GM12878 (cell line): ENCODE measurements at regions not wholly inside any gene's neighbourhood (a gene's known extent, or its start where the extent isn't known, plus 50 kb on each side); places are given as distances from the start of the nearest gene placed in this dataset.

Experiments
- ATAC-seq: fragments of 200-7000 bp; cut with Tn5 transposase; 3 replicates; pipeline ENCODE4 v1.9.1; 2020; ENCODE audit warnings: mild to moderate bottlenecking, moderate library complexity
- BruUV-seq: library from RNA; stranded (reverse); fragments of 400-500 nt; replicated peaks from 2 replicates; lab custom pipeline; 2021; lab: Mats Ljungman, UMichigan
- CTCF ChIA-PET: fragments of 300-600 bp; sonication (Branson Sonifier 250); formaldehyde crosslinking; extraction: SDS; loops from one replicate; lab custom pipeline; 2021; ENCODE audit warnings: inconsistent platforms; lab: Yijun Ruan, JAX
- POLR2A ChIA-PET: fragments of 350-600 bp; formaldehyde crosslinking; extraction: SDS; loops from one replicate; lab custom pipeline; 2021; ENCODE audit warnings: inconsistent platforms; lab: Charles Lee
- RAD21 ChIA-PET: fragments of 300-600 bp; sonication (Branson Sonifier 250); formaldehyde crosslinking; loops from one replicate; lab custom pipeline; 2023; ENCODE audit warnings: antibody characterized with exemption; ENCODE audit not compliant: unreplicated experiment; lab: Charles Lee
- SMC1A ChIA-PET: fragments of 300-600 bp; sonication (Branson Sonifier 250); formaldehyde crosslinking; loops from one replicate; lab custom pipeline; 2023; ENCODE audit not compliant: unreplicated experiment, uncharacterized antibody; lab: Charles Lee
- DNase-seq: peaks from one replicate; pipeline ENCODE4 v3.0.0-alpha.2; 2011; ENCODE audit warnings: low read depth, low spot score
- FAIRE-seq: peaks from 3 replicates; lab custom pipeline; 2011; peaks lifted over from hg19 to GRCh38; lab: Jason Lieb, UNC
- H2AFZ ChIP-seq: 2 replicates; pipeline ENCODE4 v1.6.0; 2011; ENCODE audit warnings: low read depth, low read length, control low read depth; ENCODE audit not compliant: control insufficient read depth
- H3K27ac ChIP-seq: 2 replicates; pipeline ENCODE4 v1.5.1; 2011; ENCODE audit warnings: control low read depth; ENCODE audit not compliant: control insufficient read depth, insufficient read depth
- H3K27me3 ChIP-seq, 2 experiments: replicated peaks in 1 of 2; 2 replicates each; pipeline versions ENCODE4 v1.6.0 to v1.6.1; 2011; ENCODE audit warnings: low read length in 1 of 2; ENCODE audit not compliant: control insufficient read depth in 2 of 2, insufficient read depth in 2 of 2
- H3K36me3 ChIP-seq, 2 experiments: 2 replicates each; pipeline ENCODE4 v1.5.1; 2011; ENCODE audit warnings: low read length in 1 of 2; ENCODE audit not compliant: control insufficient read depth in 2 of 2, insufficient read depth in 2 of 2
- H3K4me1 ChIP-seq: 2 replicates; pipeline ENCODE4 v1.6.1; 2011; ENCODE audit warnings: mild to moderate bottlenecking, low read length, moderate library complexity, mixed read lengths; ENCODE audit not compliant: control insufficient read depth, insufficient read depth
- H3K4me2 ChIP-seq: 2 replicates; pipeline ENCODE4 v1.6.0; 2011; ENCODE audit warnings: control low read depth; ENCODE audit not compliant: control insufficient read depth, insufficient read depth
- H3K4me3 ChIP-seq: fragments of 200-600 bp; sonication (generic); 2 replicates; pipeline ENCODE4 v1.5.1; 2016
- H3K79me2 ChIP-seq: 2 replicates; pipeline ENCODE4 v1.6.0; 2011; ENCODE audit warnings: low read length; ENCODE audit not compliant: control insufficient read depth, insufficient read depth
- H3K9ac ChIP-seq: 2 replicates; pipeline ENCODE4 v1.8.0; 2011; ENCODE audit warnings: low read length, control low read depth, mixed read lengths; ENCODE audit not compliant: control insufficient read depth, insufficient read depth
- H3K9me3 ChIP-seq: replicated peaks from 3 replicates; pipeline ENCODE4 v1.5.1; 2011; ENCODE audit warnings: mild to moderate bottlenecking, low read length; ENCODE audit not compliant: control insufficient read depth, insufficient read depth
- H4K20me1 ChIP-seq: 2 replicates; pipeline ENCODE4 v1.6.0; 2011; ENCODE audit not compliant: control insufficient read depth, insufficient read depth
- BHLHE40 ChIP-seq, 2 experiments: fragments of 450-650 bp in 1 of 2; IDR thresholded peaks; 2 replicates each; pipeline ENCODE4 v1.6.1; 2011 to 2017; ENCODE audit warnings: low read depth in 2 of 2, borderline replicate concordance in 1 of 2, improper control_type of control experiment in 1 of 2, low read length in 1 of 2, mild to moderate bottlenecking in 1 of 2
- FOXK2 ChIP-seq: fragments of 450-650 bp; IDR thresholded peaks from 2 replicates; pipeline ENCODE4 v1.6.1; 2017; ENCODE audit warnings: mild to moderate bottlenecking, moderate library complexity
- JUND ChIP-seq: IDR thresholded peaks from 2 replicates; pipeline ENCODE4 v1.6.1; 2012; ENCODE audit warnings: low read depth, mild to moderate bottlenecking, low read length, improper control_type of control experiment, moderate library complexity
- MTA3 ChIP-seq: IDR thresholded peaks from 2 replicates; pipeline ENCODE4 v1.6.1; 2012; ENCODE audit warnings: low read length, inconsistent platforms, borderline replicate concordance
- POLR2AphosphoS2 ChIP-seq: IDR thresholded peaks from 2 replicates; pipeline ENCODE4 v1.6.1; 2011; ENCODE audit warnings: low read depth, mild to moderate bottlenecking, low read length, improper control_type of control experiment, moderate library complexity
- SMAD1 ChIP-seq: fragments of 450-650 bp; IDR thresholded peaks from 2 replicates; pipeline ENCODE4 v1.6.1; 2018; ENCODE audit warnings: mild to moderate bottlenecking, low read depth; ENCODE audit not compliant: partially characterized antibody
- SPI1 ChIP-seq: IDR thresholded peaks from 2 replicates; pipeline ENCODE4 v1.6.1; 2011; ENCODE audit warnings: low read depth, mild to moderate bottlenecking, low read length, moderate library complexity, borderline replicate concordance; ENCODE audit not compliant: insufficient read depth
- ZSCAN29 ChIP-seq: fragments of 450-650 bp; IDR thresholded peaks from 2 replicates; pipeline ENCODE4 v1.6.1; 2017; ENCODE audit warnings: mild to moderate bottlenecking, moderate library complexity
- WGBS: methylation state at CpG from one replicate; pipeline ENCODE4 v1.1.6; 2016; ENCODE audit warnings: low lambda C conversion rate; ENCODE audit not compliant: insufficient replicate concordance, insufficient coverage; ENCODE audit errors: missing lambda C conversion rate; 5-methylcytosine and 5-hydroxymethylcytosine counted together
- in situ Hi-C: fragments of 300-500 bp; cut with MboI; formaldehyde crosslinking; loops from 9 replicates; pipeline ENCODE4 v1.14.3; 2018; ENCODE audit warnings: mixed read lengths
- intact Hi-C: fragments of 100-400 bp; cut with micrococcal nuclease; formaldehyde crosslinking; loops from one replicate; pipeline ENCODE4 v1.14.2; 2022; ENCODE audit not compliant: unreplicated experiment
- TF ChIP-seq, protein P1 (sequence below): fragments of 450-650 bp; IDR thresholded peaks from 2 replicates; pipeline ENCODE4 v1.6.1; 2017; ENCODE audit warnings: mild to moderate bottlenecking, moderate library complexity

DNA sequence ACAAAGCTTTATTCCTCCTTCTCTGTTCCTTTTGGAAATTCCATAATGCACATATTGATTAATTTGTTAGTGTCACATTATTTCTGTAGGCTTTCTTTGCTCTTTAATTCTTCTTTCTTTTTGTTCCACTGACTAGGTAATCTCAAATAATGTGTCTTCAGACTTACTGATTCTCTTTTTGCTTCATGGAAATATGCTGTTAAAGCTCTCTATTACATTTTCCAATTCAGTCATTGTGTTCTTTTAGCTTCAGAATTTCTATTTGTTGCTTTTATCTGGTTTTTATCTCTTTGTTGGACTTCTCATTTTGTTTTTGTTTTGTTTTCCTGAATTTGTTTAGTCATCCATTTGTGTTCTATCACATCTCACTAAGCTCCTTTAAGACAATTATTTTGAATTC is 147.0 kb upstream of the EOMES start:
- Histone ChIP-seq H3K4me2 (no peak overlapping the region), H3K27me3 (no peaks in the 10 kb centered on the region), H3K4me1 (no peaks in the 10 kb centered on the region), H3K9ac (no peak overlapping the region), H3K27ac (no peak overlapping the region), H3K36me3 (no peaks in the 10 kb centered on the region), H2AFZ (no peak overlapping the region), H3K4me3 (no peak overlapping the region), H4K20me1 (no peaks in the 10 kb centered on the region), H3K79me2 (no peaks in the 10 kb centered on the region), H3K9me3 (no peaks in the 10 kb centered on the region)
- TF ChIP-seq BHLHE40 (IDR thresholded peaks at IDR 0.05; ENCODE audit: borderline replicate concordance in 1 of 2, low read depth in 2 of 2, low read length in 1 of 2) (no peak), POLR2AphosphoS2 (no peak), ZSCAN29 (no peak)
- in situ Hi-C loops = no loop called here
- no TSS peak for BruUV-seq
- ChIA-PET POLR2A (interaction anchor here (0.7 to 1.2 kb wide), 2 partner anchors 10 to 141 kb away, joined by 3 read pairs; no protein-coding TSS in a partner anchor), RAD21 (interaction anchor here (0.8 to 1.3 kb wide), 3 partner anchors 10 to 142 kb away, joined by 3 to 4 read pairs (median 3); no protein-coding TSS in a partner anchor), CTCF (interaction anchor here (0.9 to 1.3 kb wide), 4 partner anchors 12 to 189 kb away, joined by 3 to 4 read pairs (median 3); no protein-coding TSS in a partner anchor), SMC1A (interaction anchor here (1.0 to 2.7 kb wide), 6 partner anchors 11 to 85 kb away, joined by 3 to 13 read pairs (median 3); no protein-coding TSS in a partner anchor)
- no peak for FAIRE-seq
- intact Hi-C loops = no loop called here
- DNase-seq = no peak
- no peak for ATAC-seq

GRCh38 chr3:27877061-27878013 is 155.2 kb upstream of the EOMES start:
- Histone ChIP-seq H3K27ac (no peak overlapping the region), H2AFZ (no peak overlapping the region), H3K36me3 (no peaks in the 10 kb centered on the region), H3K9me3 (no peaks in the 10 kb centered on the region), H4K20me1 (no peaks in the 10 kb centered on the region), H3K79me2 (no peaks in the 10 kb centered on the region), H3K27me3 (no peaks in the 10 kb centered on the region), H3K4me2 (no peak overlapping the region), H3K9ac (no peak overlapping the region), H3K4me3 (no peak overlapping the region), H3K4me1 (no peaks in the 10 kb centered on the region; the same call in 1 of the 2 replicates)
- ATAC-seq = no peak
- no TSS peak for BruUV-seq
- FAIRE-seq = no peak
- intact Hi-C loops = no loop called here
- RAD21 ChIA-PET = no interaction called here
- WGBS = 26% methylated on average over 7 of the region's 7 CpGs
- POLR2A ChIA-PET = interaction anchor here (0.6 kb wide), 1 partner anchor 105 kb away, joined by 3 read pairs; no protein-coding TSS in a partner anchor
- CTCF ChIA-PET = interaction anchor here (0.6 kb wide), 1 partner anchor 15 kb away, joined by 3 read pairs; no protein-coding TSS in a partner anchor
- no peak for DNase-seq
- in situ Hi-C loops = no loop called here
- SMC1A ChIA-PET = interaction anchor here (0.9 kb wide), 1 partner anchor 16 kb away, joined by 5 read pairs; no protein-coding TSS in a partner anchor
- no peak for TF ChIP-seq SPI1
- TF ChIP-seq, protein P1, sequence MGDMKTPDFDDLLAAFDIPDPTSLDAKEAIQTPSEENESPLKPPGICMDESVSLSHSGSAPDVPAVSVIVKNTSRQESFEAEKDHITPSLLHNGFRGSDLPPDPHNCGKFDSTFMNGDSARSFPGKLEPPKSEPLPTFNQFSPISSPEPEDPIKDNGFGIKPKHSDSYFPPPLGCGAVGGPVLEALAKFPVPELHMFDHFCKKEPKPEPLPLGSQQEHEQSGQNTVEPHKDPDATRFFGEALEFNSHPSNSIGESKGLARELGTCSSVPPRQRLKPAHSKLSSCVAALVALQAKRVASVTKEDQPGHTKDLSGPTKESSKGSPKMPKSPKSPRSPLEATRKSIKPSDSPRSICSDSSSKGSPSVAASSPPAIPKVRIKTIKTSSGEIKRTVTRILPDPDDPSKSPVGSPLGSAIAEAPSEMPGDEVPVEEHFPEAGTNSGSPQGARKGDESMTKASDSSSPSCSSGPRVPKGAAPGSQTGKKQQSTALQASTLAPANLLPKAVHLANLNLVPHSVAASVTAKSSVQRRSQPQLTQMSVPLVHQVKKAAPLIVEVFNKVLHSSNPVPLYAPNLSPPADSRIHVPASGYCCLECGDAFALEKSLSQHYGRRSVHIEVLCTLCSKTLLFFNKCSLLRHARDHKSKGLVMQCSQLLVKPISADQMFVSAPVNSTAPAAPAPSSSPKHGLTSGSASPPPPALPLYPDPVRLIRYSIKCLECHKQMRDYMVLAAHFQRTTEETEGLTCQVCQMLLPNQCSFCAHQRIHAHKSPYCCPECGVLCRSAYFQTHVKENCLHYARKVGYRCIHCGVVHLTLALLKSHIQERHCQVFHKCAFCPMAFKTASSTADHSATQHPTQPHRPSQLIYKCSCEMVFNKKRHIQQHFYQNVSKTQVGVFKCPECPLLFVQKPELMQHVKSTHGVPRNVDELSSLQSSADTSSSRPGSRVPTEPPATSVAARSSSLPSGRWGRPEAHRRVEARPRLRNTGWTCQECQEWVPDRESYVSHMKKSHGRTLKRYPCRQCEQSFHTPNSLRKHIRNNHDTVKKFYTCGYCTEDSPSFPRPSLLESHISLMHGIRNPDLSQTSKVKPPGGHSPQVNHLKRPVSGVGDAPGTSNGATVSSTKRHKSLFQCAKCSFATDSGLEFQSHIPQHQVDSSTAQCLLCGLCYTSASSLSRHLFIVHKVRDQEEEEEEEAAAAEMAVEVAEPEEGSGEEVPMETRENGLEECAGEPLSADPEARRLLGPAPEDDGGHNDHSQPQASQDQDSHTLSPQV = peak; percentile 84; the same call in 1 of the 2 replicates
- TF ChIP-seq ZSCAN29 = no peak
- no peak for TF ChIP-seq MTA3
- no peak for TF ChIP-seq SMAD1
- TF ChIP-seq FOXK2 = no peak
- TF ChIP-seq JUND = no peak
